ENCODE measurements at regions not wholly inside any gene's neighbourhood (a gene's known extent, or its start where the extent isn't known, plus 50 kb on each side); places are given as distances from the start of the nearest gene placed in this dataset.

GRCh38 chr2:126358122-126358521 is 297.8 kb upstream of the GYPC start:
- no peak for TF ChIP-seq CTCF (IDR thresholded peaks at IDR 0.05)
- TF ChIP-seq POLR2A (IDR thresholded peaks at IDR 0.05): no peak
